ENCODE measurements at regions not wholly inside any gene's neighbourhood (a gene's known extent, or its start where the extent isn't known, plus 50 kb on each side); places are given as distances from the start of the nearest gene placed in this dataset.
"Not testable (repeated sequence)": the region's sequence is repeated elsewhere in the genome, so short reads cannot be mapped to it uniquely, and the experiment has no call there.

GRCh38 chr13:32828711-32829110, 187.5 kb upstream of the KL start:
- no peak for DNase-seq

- no peak for DNase-seq
Observed at GRCh38 chr13:32829269-32829668, 187.0 kb upstream of the KL start.

GRCh38 chr13:32829676-32830335, 186.4 kb upstream of the KL start:
- DNase-seq = no peak

GRCh38 chr13:32830336-32831031, 185.7 kb upstream of the KL start:
- no peak for DNase-seq

- no peak for DNase-seq
Observed at GRCh38 chr13:32837307-32837972, 178.8 kb upstream of the KL start.

- no peak for DNase-seq
Observed at GRCh38 chr13:32837973-32838927, 178.0 kb upstream of the KL start.

GRCh38 chr13:32838945-32839344, 177.3 kb upstream of the KL start:
- DNase-seq = peak; percentile 52

GRCh38 chr13:32840113-32840512, 176.1 kb upstream of the KL start:
- DNase-seq = no peak

GRCh38 chr13:32840989-32841713, 175.1 kb upstream of the KL start:
- DNase-seq = peak; percentile 69

GRCh38 chr13:32845952-32846950, 170.0 kb upstream of the KL start:
- DNase-seq = no peak

GRCh38 chr13:32847976-32848375, 168.2 kb upstream of the KL start:
- not testable (repeated sequence) for DNase-seq

GRCh38 chr13:32849369-32849768, 166.9 kb upstream of the KL start:
- no peak for DNase-seq

GRCh38 chr13:32850316-32851052, 165.7 kb upstream of the KL start:
- peak; percentile 53 for DNase-seq

- DNase-seq = no peak
Observed at GRCh38 chr13:32851083-32852069, 164.8 kb upstream of the KL start.

GRCh38 chr13:32852526-32852925, 163.7 kb upstream of the KL start:
- DNase-seq = no peak

GRCh38 chr13:32857077-32857476, 159.1 kb upstream of the KL start:
- no peak for DNase-seq

GRCh38 chr13:32857689-32858088, 158.5 kb upstream of the KL start:
- no peak for DNase-seq

- no peak for DNase-seq
Observed at GRCh38 chr13:32859707-32860292, 156.4 kb upstream of the KL start.

- no peak for DNase-seq
Observed at GRCh38 chr13:32861304-32861703, 154.9 kb upstream of the KL start.
